GM12878 (cell line): ENCODE measurements at regions not wholly inside any gene's neighbourhood (a gene's known extent, or its start where the extent isn't known, plus 50 kb on each side); places are given as distances from the start of the nearest gene placed in this dataset.

ENCODE experiments used
- ATAC-seq: fragments of 200-7000 bp; cut with Tn5 transposase; 3 replicates; pipeline ENCODE4 v1.9.1; 2020; ENCODE audit warnings: mild to moderate bottlenecking, moderate library complexity
- BruUV-seq: library from RNA; stranded (reverse); fragments of 400-500 nt; replicated peaks from 2 replicates; lab custom pipeline; 2021; lab: Mats Ljungman, UMichigan
- CTCF ChIA-PET: fragments of 300-600 bp; sonication (Branson Sonifier 250); formaldehyde crosslinking; extraction: SDS; loops from one replicate; lab custom pipeline; 2021; ENCODE audit warnings: inconsistent platforms; lab: Yijun Ruan, JAX
- POLR2A ChIA-PET: fragments of 350-600 bp; formaldehyde crosslinking; extraction: SDS; loops from one replicate; lab custom pipeline; 2021; ENCODE audit warnings: inconsistent platforms; lab: Charles Lee
- RAD21 ChIA-PET: fragments of 300-600 bp; sonication (Branson Sonifier 250); formaldehyde crosslinking; loops from one replicate; lab custom pipeline; 2023; ENCODE audit warnings: antibody characterized with exemption; ENCODE audit not compliant: unreplicated experiment; lab: Charles Lee
- SMC1A ChIA-PET: fragments of 300-600 bp; sonication (Branson Sonifier 250); formaldehyde crosslinking; loops from one replicate; lab custom pipeline; 2023; ENCODE audit not compliant: unreplicated experiment, uncharacterized antibody; lab: Charles Lee
- DNase-seq: peaks from one replicate; pipeline ENCODE4 v3.0.0-alpha.2; 2011; ENCODE audit warnings: low read depth, low spot score
- FAIRE-seq: peaks from 3 replicates; lab custom pipeline; 2011; peaks lifted over from hg19 to GRCh38; lab: Jason Lieb, UNC
- H2AFZ ChIP-seq: 2 replicates; pipeline ENCODE4 v1.6.0; 2011; ENCODE audit warnings: low read depth, low read length, control low read depth; ENCODE audit not compliant: control insufficient read depth
- H3K27ac ChIP-seq: 2 replicates; pipeline ENCODE4 v1.5.1; 2011; ENCODE audit warnings: control low read depth; ENCODE audit not compliant: control insufficient read depth, insufficient read depth
- H3K27me3 ChIP-seq, 2 experiments: replicated peaks in 1 of 2; 2 replicates each; pipeline versions ENCODE4 v1.6.0 to v1.6.1; 2011; ENCODE audit warnings: low read length in 1 of 2; ENCODE audit not compliant: control insufficient read depth in 2 of 2, insufficient read depth in 2 of 2
- H3K36me3 ChIP-seq, 2 experiments: 2 replicates each; pipeline ENCODE4 v1.5.1; 2011; ENCODE audit warnings: low read length in 1 of 2; ENCODE audit not compliant: control insufficient read depth in 2 of 2, insufficient read depth in 2 of 2
- H3K4me1 ChIP-seq: 2 replicates; pipeline ENCODE4 v1.6.1; 2011; ENCODE audit warnings: mild to moderate bottlenecking, low read length, moderate library complexity, mixed read lengths; ENCODE audit not compliant: control insufficient read depth, insufficient read depth
- H3K4me2 ChIP-seq: 2 replicates; pipeline ENCODE4 v1.6.0; 2011; ENCODE audit warnings: control low read depth; ENCODE audit not compliant: control insufficient read depth, insufficient read depth
- H3K4me3 ChIP-seq: fragments of 200-600 bp; sonication (generic); 2 replicates; pipeline ENCODE4 v1.5.1; 2016
- H3K79me2 ChIP-seq: 2 replicates; pipeline ENCODE4 v1.6.0; 2011; ENCODE audit warnings: low read length; ENCODE audit not compliant: control insufficient read depth, insufficient read depth
- H3K9ac ChIP-seq: 2 replicates; pipeline ENCODE4 v1.8.0; 2011; ENCODE audit warnings: low read length, control low read depth, mixed read lengths; ENCODE audit not compliant: control insufficient read depth, insufficient read depth
- H3K9me3 ChIP-seq: replicated peaks from 3 replicates; pipeline ENCODE4 v1.5.1; 2011; ENCODE audit warnings: mild to moderate bottlenecking, low read length; ENCODE audit not compliant: control insufficient read depth, insufficient read depth
- H4K20me1 ChIP-seq: 2 replicates; pipeline ENCODE4 v1.6.0; 2011; ENCODE audit not compliant: control insufficient read depth, insufficient read depth
- CBFB ChIP-seq: IDR thresholded peaks from 2 replicates; pipeline ENCODE4 v1.6.1; 2016; ENCODE audit warnings: antibody characterized with exemption, low read depth
- IRF4 ChIP-seq: IDR thresholded peaks from 2 replicates; pipeline ENCODE4 v1.6.1; 2011; ENCODE audit warnings: low read depth, low read length
- LARP7 ChIP-seq: fragments of 450-650 bp; IDR thresholded peaks from 2 replicates; pipeline ENCODE4 v1.6.1; 2017; ENCODE audit warnings: mild to moderate bottlenecking
- NR2C1 ChIP-seq: fragments of 450-650 bp; IDR thresholded peaks from 2 replicates; pipeline ENCODE4 v1.6.1; 2017; ENCODE audit warnings: antibody characterized with exemption, mild to moderate bottlenecking, moderate library complexity
- RUNX3 ChIP-seq: IDR thresholded peaks from 2 replicates; pipeline ENCODE4 v1.6.1; 2012; ENCODE audit warnings: low read length, inconsistent platforms
- WGBS: methylation state at CpG from one replicate; pipeline ENCODE4 v1.1.6; 2016; ENCODE audit warnings: low lambda C conversion rate; ENCODE audit not compliant: insufficient replicate concordance, insufficient coverage; ENCODE audit errors: missing lambda C conversion rate; 5-methylcytosine and 5-hydroxymethylcytosine counted together
- in situ Hi-C: fragments of 300-500 bp; cut with MboI; formaldehyde crosslinking; loops from 9 replicates; pipeline ENCODE4 v1.14.3; 2018; ENCODE audit warnings: mixed read lengths
- intact Hi-C: fragments of 100-400 bp; cut with micrococcal nuclease; formaldehyde crosslinking; loops from one replicate; pipeline ENCODE4 v1.14.2; 2022; ENCODE audit not compliant: unreplicated experiment

DNA sequence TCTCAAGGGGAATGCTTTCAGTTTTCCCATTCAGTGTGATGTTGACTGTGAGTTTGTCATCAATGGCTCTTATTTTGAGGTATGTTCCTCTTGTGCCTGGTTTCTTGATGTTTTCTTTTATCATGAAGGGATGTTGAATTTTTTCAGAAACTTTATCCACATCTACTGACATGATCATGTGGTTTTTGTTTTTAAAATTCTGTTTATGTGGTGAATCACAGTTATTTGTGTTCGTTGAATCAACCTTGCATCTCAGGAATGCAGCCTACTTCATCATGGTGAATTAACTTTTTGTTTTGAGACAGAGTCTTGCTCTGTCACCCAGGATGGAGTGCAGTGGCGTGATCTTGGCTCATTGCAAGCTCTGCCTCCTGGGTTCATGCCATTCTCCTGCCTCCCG is 263.1 kb upstream of the KLF3 start:
- no peaks in the 10 kb centered on the region for H3K27me3 ChIP-seq
- no peak overlapping the region for H3K9ac ChIP-seq
- H3K4me2 ChIP-seq: no peak overlapping the region
- intact Hi-C loops (no loop called here), in situ Hi-C loops (no loop called here)
- RAD21 ChIA-PET: no interaction called here
- POLR2A ChIA-PET: no interaction called here
- no peaks in the 10 kb centered on the region for H3K4me1 ChIP-seq
- H3K27ac ChIP-seq: no peak overlapping the region
- no peaks in the 10 kb centered on the region for H3K36me3 ChIP-seq
- no peak overlapping the region for H2AFZ ChIP-seq
- no peaks in the 10 kb centered on the region for H4K20me1 ChIP-seq
- FAIRE-seq: no peak
- no peaks in the 10 kb centered on the region; the same call in 2 of the 3 replicates for H3K9me3 ChIP-seq
- no peak overlapping the region for H3K4me3 ChIP-seq
- no peak for ATAC-seq
- no peak for TF ChIP-seq RUNX3
- TF ChIP-seq LARP7: no peak
- no peak for TF ChIP-seq IRF4
- TF ChIP-seq NR2C1: no peak
- BruUV-seq: no TSS peak
- CTCF ChIA-PET: no interaction called here
- DNase-seq: no peak
- 41% methylated on average over 3 of the region's 3 CpGs for WGBS
- H3K79me2 ChIP-seq: no peaks in the 10 kb centered on the region
- SMC1A ChIA-PET: no interaction called here

DNA sequence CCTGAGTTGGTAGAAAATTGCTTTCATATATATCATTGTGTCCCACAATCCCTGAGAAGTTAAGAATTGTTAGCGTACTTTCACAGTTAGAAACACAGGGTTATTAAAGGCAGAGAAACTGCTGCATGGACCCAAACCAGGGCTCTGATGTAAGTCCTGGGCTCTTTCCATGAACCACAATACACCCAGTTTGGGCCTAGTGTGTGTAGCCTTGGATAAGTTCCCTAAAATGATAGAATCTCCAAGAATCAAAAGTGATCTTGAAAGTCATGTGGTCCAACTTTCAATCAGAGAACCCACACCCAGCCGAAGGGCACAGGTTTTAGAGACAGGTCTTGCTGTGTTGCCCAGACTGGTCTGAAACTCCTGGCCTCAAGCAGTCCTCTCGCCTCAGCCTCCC is 257.8 kb upstream of the KLF3 start:
- Histone ChIP-seq H3K9me3 (no peaks in the 10 kb centered on the region; the same call in 2 of the 3 replicates), H3K4me2 (no peak overlapping the region), H3K4me1 (peaks cover 11% of the 10 kb centered on the region), H3K27ac (no peak overlapping the region), H4K20me1 (no peaks in the 10 kb centered on the region), H3K36me3 (no peaks in the 10 kb centered on the region), H3K4me3 (no peak overlapping the region), H3K79me2 (no peaks in the 10 kb centered on the region), H2AFZ (no peak overlapping the region), H3K9ac (no peak overlapping the region), H3K27me3 (no peaks in the 10 kb centered on the region)
- WGBS: 32% methylated on average over 3 of the region's 3 CpGs
- in situ Hi-C loops (no loop called here), intact Hi-C loops (no loop called here)
- CTCF ChIA-PET: interaction anchor here (0.9 kb wide), 1 partner anchor 887 kb away, joined by 3 read pairs; no protein-coding TSS in a partner anchor
- DNase-seq: no peak
- RAD21 ChIA-PET: interaction anchor here (0.7 kb wide), 1 partner anchor 143 kb away, joined by 3 read pairs; no protein-coding TSS in a partner anchor
- SMC1A ChIA-PET: no interaction called here
- no peak for ATAC-seq
- no peak for FAIRE-seq
- BruUV-seq: no TSS peak
- POLR2A ChIA-PET: no interaction called here
- no peak for TF ChIP-seq CBFB
